BJ (cell line): ENCODE measurements at regions not wholly inside any gene's neighbourhood (a gene's known extent, or its start where the extent isn't known, plus 50 kb on each side); places are given as distances from the start of the nearest gene placed in this dataset.

Experiments
- CTCF ChIA-PET: fragments of 350-600 bp; formaldehyde crosslinking; extraction: SDS; loops from one replicate; lab custom pipeline; 2021; ENCODE audit warnings: antibody characterized with exemption, inconsistent platforms; lab: Yijun Ruan, JAX
- POLR2A ChIA-PET: fragments of 300-600 bp; sonication (Branson Sonifier 250); formaldehyde crosslinking; extraction: SDS; loops from one replicate; lab custom pipeline; 2021; ENCODE audit warnings: antibody characterized with exemption; lab: Charles Lee
- DNase-seq: peaks from one replicate; pipeline ENCODE4 v3.0.0-alpha.2; 2011; ENCODE audit warnings: low read depth
- H3K27me3 ChIP-seq: 2 replicates; pipeline ENCODE4 v1.6.0; 2011; ENCODE audit warnings: low read length; ENCODE audit not compliant: control insufficient read depth, insufficient read depth
- H3K36me3 ChIP-seq: 2 replicates; pipeline ENCODE4 v1.5.1; 2011; ENCODE audit warnings: low read length; ENCODE audit not compliant: control insufficient read depth, insufficient read depth
- H3K4me3 ChIP-seq: 2 replicates; pipeline ENCODE4 v1.5.1; 2011; ENCODE audit warnings: low read depth, mild to moderate bottlenecking, control low read depth, low read length
- CTCF ChIP-seq: IDR thresholded peaks from 2 replicates; pipeline ENCODE4 v1.5.1; 2011; ENCODE audit warnings: low read depth, mild to moderate bottlenecking, control low read depth, inconsistent platforms, low read length, moderate library complexity; ENCODE audit not compliant: insufficient read depth

- ChIA-PET CTCF (no interaction called here), POLR2A (no interaction called here)
- Histone ChIP-seq H3K36me3 (no peaks in the 10 kb centered on the region), H3K27me3 (no peaks in the 10 kb centered on the region), H3K4me3 (no peak overlapping the region)
- no peak for DNase-seq
- no peak for TF ChIP-seq CTCF
Observed at GRCh38 chr4:24328711-24329110, 255.6 kb downstream of the DHX15 start.

DNA sequence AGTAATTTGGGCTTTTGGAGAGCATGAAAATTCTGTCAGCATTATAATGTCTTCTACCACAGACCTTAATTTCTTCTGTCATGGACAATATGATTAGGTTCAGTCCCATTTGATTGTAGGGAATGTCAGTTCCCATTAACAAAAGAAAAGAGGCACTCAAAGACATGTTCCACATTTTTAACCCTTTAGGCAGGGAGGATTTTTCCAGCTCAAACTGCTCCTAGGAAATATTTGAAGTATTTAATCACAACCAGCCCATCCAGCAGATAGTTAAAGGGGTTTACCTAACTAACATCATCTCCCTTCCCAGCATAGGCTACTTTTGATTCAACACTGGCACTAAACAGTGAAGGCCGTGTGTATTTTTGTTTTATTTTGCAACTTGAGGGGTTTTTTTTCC is 256.0 kb downstream of the DHX15 start:
- CTCF ChIA-PET: no interaction called here
- DNase-seq: no peak
- H3K27me3 ChIP-seq: no peaks in the 10 kb centered on the region
- no peak for TF ChIP-seq CTCF
- H3K4me3 ChIP-seq: no peak overlapping the region
- POLR2A ChIA-PET: no interaction called here
- no peaks in the 10 kb centered on the region for H3K36me3 ChIP-seq

DNA sequence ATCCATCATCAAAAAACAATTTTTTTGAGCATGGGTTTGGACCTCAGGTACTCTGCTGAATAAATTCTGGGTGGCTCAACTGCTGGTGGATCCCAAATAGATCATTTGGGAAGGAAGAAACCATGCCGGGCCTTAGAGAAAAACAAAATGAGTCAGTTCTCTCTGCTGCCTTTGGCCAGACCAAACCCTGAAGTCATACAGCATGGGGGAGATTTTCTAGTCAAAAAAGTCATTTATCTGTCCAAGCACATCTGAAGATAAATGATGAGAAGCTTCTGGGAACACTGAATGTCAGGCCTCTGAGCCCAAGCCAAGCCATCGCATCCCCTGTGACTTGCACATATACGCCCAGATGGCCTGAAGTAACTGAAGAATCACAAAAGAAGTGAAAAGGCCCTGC is 261.4 kb downstream of the DHX15 start:
- POLR2A ChIA-PET: no interaction called here

GRCh38 chr4:24322511-24322910 is 261.8 kb downstream of the DHX15 start:
- ChIA-PET POLR2A (no interaction called here), CTCF (no interaction called here)
- no peak overlapping the region for H3K4me3 ChIP-seq

More for the DNA sequence above, 261.4 kb downstream of the DHX15 start:
- H3K27me3 ChIP-seq: no peaks in the 10 kb centered on the region
- no peak overlapping the region for H3K4me3 ChIP-seq
- no peak for TF ChIP-seq CTCF
- DNase-seq: no peak
- CTCF ChIA-PET: no interaction called here
- no peaks in the 10 kb centered on the region for H3K36me3 ChIP-seq

GRCh38 chr4:24321616-24322015 is 262.7 kb downstream of the DHX15 start:
- ChIA-PET POLR2A (no interaction called here), CTCF (interaction anchor here (1.0 kb wide), 1 partner anchor 15 kb away, joined by 3 read pairs; no protein-coding TSS in a partner anchor)
- DNase-seq: no peak
- Histone ChIP-seq H3K36me3 (no peaks in the 10 kb centered on the region), H3K4me3 (no peak overlapping the region), H3K27me3 (no peaks in the 10 kb centered on the region)
- TF ChIP-seq CTCF: no peak

More at GRCh38 chr4:24322511-24322910, 261.8 kb downstream of the DHX15 start:
- H3K36me3 ChIP-seq: no peaks in the 10 kb centered on the region
- no peaks in the 10 kb centered on the region for H3K27me3 ChIP-seq
- DNase-seq: no peak
- no peak for TF ChIP-seq CTCF
